GM20000 (cell line): ENCODE measurements at regions not wholly inside any gene's neighbourhood (a gene's known extent, or its start where the extent isn't known, plus 50 kb on each side); places are given as distances from the start of the nearest gene placed in this dataset.

ENCODE experiments used
- DNase-seq: peaks from one replicate; pipeline ENCODE4 v3.0.0; 2012; ENCODE audit warnings: low spot score
- TF ChIP-seq, protein P1 (sequence below): IDR thresholded peaks from 2 replicates; pipeline ENCODE4 v1.5.1; 2012; ENCODE audit warnings: mild to moderate bottlenecking, control low read depth; ENCODE audit errors: extremely low read depth, missing control alignments

DNA sequence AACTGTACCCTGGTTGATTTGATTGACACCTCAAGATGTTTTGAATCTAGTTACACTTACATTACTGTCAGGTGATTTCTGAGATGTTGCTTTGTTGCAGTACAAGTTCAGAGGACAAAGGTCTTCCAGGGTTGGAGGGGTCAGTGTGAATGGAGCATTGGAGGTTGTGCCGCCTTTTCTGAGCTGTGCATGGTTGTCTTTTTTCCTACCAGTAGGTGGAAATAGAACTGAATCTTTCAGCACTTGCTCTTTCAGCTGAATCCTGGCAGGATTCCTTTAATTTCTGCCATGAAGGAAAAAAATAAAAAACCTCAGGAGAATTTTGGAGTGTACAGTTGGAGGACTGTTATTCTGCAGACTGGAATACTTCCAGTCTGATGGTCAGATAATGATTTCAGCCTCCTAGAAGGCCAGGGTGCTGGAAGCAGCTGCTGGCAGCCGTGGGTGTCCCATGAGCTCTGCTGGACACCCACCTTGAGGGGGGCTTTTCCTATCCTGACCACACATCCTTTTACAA is 82.7 kb downstream of the PLCE1 start:
- TF ChIP-seq, protein P1, sequence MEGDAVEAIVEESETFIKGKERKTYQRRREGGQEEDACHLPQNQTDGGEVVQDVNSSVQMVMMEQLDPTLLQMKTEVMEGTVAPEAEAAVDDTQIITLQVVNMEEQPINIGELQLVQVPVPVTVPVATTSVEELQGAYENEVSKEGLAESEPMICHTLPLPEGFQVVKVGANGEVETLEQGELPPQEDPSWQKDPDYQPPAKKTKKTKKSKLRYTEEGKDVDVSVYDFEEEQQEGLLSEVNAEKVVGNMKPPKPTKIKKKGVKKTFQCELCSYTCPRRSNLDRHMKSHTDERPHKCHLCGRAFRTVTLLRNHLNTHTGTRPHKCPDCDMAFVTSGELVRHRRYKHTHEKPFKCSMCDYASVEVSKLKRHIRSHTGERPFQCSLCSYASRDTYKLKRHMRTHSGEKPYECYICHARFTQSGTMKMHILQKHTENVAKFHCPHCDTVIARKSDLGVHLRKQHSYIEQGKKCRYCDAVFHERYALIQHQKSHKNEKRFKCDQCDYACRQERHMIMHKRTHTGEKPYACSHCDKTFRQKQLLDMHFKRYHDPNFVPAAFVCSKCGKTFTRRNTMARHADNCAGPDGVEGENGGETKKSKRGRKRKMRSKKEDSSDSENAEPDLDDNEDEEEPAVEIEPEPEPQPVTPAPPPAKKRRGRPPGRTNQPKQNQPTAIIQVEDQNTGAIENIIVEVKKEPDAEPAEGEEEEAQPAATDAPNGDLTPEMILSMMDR = no peak
- no peak for DNase-seq

DNA sequence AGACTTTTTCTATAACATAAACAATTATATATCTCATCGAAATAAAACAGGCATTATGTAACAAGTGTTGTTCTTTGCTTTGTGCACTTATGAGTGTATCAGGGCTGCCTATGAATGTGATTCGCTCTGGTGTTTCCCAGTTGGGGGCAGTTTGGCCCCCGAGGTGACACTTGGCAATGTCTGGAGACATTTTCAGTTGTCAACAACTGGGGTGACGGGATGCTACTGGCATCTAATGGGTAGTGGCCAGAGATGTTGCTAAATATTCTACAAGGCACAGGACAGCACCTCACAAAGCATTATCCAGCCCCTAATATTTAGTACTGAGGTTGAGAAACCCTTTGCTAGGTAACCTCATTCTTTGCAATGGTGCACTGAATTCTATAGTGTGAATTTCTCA is 83.3 kb downstream of the PLCE1 start:
- TF ChIP-seq, protein P1 = no peak
- no peak for DNase-seq

DNA sequence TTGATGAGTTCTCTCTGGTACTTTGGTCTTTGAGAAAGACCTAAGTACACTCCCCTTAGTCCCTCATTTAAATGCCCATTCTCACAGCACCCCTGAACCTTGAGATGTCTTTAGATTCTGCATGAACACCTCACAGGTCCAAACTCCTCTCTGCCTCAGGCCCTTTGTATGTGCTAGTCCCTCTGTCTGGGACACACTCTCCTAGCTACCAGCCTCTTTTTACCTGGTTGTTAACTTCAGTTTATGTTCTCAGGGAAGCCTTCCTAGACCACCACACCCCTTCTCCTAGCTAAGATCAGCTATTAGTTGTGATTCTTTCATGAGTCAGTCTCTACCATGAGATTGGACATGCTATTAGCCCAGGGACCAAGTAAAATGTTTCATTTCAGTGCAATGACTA is 86.4 kb downstream of the PLCE1 start:
- no peak for DNase-seq
- TF ChIP-seq, protein P1 = no peak

- TF ChIP-seq, protein P1 = no peak
- no peak for DNase-seq
Observed at GRCh38 chr10:94083662-94084265, 90.0 kb downstream of the PLCE1 start.

DNA sequence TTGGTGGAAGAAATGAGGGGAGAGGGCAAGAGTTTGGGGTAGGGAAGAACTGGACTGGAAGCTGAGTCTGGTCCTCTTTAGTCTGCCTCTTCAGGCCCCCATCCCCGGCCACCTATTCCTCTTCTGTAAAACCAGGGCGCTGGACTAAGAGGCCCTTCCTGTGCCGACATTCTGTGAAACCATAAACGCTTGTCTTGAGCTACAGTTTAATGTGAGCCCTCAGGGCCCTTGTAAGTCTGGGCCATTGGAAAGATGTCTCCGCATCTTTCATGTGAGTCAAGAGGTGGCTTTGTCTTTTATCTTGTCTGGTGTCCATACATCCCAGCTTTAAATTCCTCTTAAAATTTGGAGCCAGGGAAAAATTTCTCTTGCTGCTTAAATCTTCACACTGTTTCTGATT is 90.6 kb downstream of the PLCE1 start:
- no peak for DNase-seq

DNA sequence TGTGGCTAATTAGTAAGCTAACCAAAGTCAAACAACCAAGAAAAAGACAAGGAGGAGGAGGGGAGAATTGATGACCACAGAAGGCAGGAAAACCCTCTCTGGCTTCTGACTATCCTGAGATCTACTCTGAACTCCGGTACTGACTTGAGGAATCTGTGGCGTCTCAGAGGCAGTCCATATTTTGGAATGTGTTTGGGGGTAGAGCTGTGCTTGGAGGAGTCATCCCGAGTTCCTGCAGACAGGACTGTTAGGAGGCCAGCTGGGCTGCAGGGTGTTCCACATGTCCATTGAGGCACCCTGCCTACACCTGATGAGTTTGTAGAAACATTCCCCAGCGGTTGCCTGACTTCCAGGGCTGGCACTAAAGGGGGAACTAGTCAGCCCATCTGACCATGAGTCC is 91.6 kb downstream of the PLCE1 start:
- TF ChIP-seq, protein P1 = no peak
- DNase-seq = no peak

More for the DNA sequence above, 90.6 kb downstream of the PLCE1 start:
- TF ChIP-seq, protein P1 = no peak

DNA sequence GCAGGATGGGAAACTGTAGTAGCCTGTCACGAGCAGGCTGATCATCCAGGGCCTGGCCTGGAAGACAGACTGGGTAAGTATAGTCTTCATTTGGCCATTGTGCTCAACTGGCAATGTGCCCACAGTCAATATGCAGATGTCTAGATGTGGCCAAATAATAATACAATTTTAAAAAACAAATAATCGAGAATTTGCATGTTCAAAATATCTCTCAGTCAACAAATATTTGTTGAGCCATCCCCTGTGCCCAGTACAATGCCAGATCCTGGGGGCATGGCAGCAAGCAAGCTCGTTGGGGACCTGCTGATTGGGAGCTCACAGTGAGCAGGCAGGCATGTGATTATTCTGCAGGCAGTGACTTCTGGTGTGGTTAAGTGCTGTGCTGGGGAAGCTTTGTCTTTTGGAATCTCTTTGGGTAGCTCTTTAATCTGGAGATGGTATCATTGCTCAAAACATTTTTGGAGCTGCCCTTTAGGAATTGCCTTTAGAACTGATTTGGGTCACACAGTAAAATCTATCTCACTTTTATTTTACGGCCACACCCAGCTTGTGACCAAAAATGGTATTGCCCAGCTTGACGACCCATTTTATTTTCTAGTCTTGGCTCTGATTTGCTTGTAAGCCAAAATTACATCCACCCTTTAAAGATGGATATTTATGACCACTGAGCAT is 92.2 kb downstream of the PLCE1 start:
- DNase-seq = no peak
- TF ChIP-seq, protein P1 = no peak
